ENCODE measurements at regions not wholly inside any gene's neighbourhood (a gene's known extent, or its start where the extent isn't known, plus 50 kb on each side); places are given as distances from the start of the nearest gene placed in this dataset.

GRCh38 chr6:138562691-138563090, 63.4 kb upstream of the NHSL1 start:
- ChIA-PET CTCF (interaction anchor here (1.1 kb wide), 1 partner anchor 446 kb away, joined by 4 read pairs; no protein-coding TSS in a partner anchor), POLR2A (no interaction called here)
- TF ChIP-seq ZNF513 (tag by site-specific recombination; IDR thresholded peaks at IDR 0.05) (no peak), ZNF302 (tag by site-specific recombination; IDR thresholded peaks at IDR 0.05; ENCODE audit: low read depth) (no peak)
- Histone ChIP-seq H3K4me3 (ENCODE audit: low read depth, low read length) (no peak overlapping the region), H3K4me1 (ENCODE audit: control insufficient read depth, insufficient read depth, low read length) (peaks cover 5% of the 10 kb centered on the region), H3K27ac (ENCODE audit: extremely low read depth, low read depth, low read length) (no peak overlapping the region), H3K9me3 (ENCODE audit: control insufficient read depth, insufficient read depth, low read depth, low read length) (no peaks in the 10 kb centered on the region), H3K36me3 (ENCODE audit: control insufficient read depth in 2 of 2, insufficient read depth in 1 of 2, low read length in 2 of 2) (no peaks in the 10 kb centered on the region)

GRCh38 chr6:138563231-138563630, 63.9 kb upstream of the NHSL1 start:
- Histone ChIP-seq H3K4me3 (ENCODE audit: low read depth, low read length) (no peak overlapping the region), H3K27ac (ENCODE audit: extremely low read depth, low read depth, low read length) (no peak overlapping the region), H3K36me3 (ENCODE audit: control insufficient read depth in 2 of 2, insufficient read depth in 1 of 2, low read length in 2 of 2) (no peaks in the 10 kb centered on the region), H3K4me1 (ENCODE audit: control insufficient read depth, insufficient read depth, low read length) (peaks cover 5% of the 10 kb centered on the region), H3K9me3 (ENCODE audit: control insufficient read depth, insufficient read depth, low read depth, low read length) (no peaks in the 10 kb centered on the region)
- no peak for TF ChIP-seq PBX3 (CRISPR knock-in tag; IDR thresholded peaks at IDR 0.05)
- no peak for TF ChIP-seq ZNF549 (tag by site-specific recombination; IDR thresholded peaks at IDR 0.05)
- no peak for TF ChIP-seq ZNF639 (tag by site-specific recombination; IDR thresholded peaks at IDR 0.05)
- CTCF ChIA-PET: interaction anchor here (1.1 kb wide), 1 partner anchor 446 kb away, joined by 4 read pairs; no protein-coding TSS in a partner anchor
- POLR2A ChIA-PET: no interaction called here

GRCh38 chr6:138563650-138564049, 64.4 kb upstream of the NHSL1 start:
- no peak overlapping the region for H3K4me3 ChIP-seq (ENCODE audit: low read depth, low read length)
- TF ChIP-seq ZNF239 (tag by site-specific recombination; IDR thresholded peaks at IDR 0.05) (no peak), ZNF776 (tag by site-specific recombination; IDR thresholded peaks at IDR 0.05; ENCODE audit: borderline replicate concordance) (no peak), ZNF544 (tag by site-specific recombination; IDR thresholded peaks at IDR 0.05) (no peak), ZNF558 (tag by site-specific recombination; IDR thresholded peaks at IDR 0.05) (no peak), KLF8 (tag by site-specific recombination; IDR thresholded peaks at IDR 0.05) (no peak), ZBTB44 (tag by site-specific recombination; IDR thresholded peaks at IDR 0.05) (no peak), ZNF175 (tag by site-specific recombination; IDR thresholded peaks at IDR 0.05) (no peak), ZSCAN4 (tag by site-specific recombination; IDR thresholded peaks at IDR 0.05) (no peak), REPIN1 (tag by site-specific recombination; IDR thresholded peaks at IDR 0.05; ENCODE audit: low read depth) (no peak), ZNF654 (tag by site-specific recombination; IDR thresholded peaks at IDR 0.05; ENCODE audit: low read depth) (no peak)
- ChIA-PET CTCF (interaction anchor here (1.1 kb wide), 1 partner anchor 447 kb away, joined by 4 read pairs; no protein-coding TSS in a partner anchor), POLR2A (no interaction called here)
- no peaks in the 10 kb centered on the region for H3K9me3 ChIP-seq (ENCODE audit: control insufficient read depth, insufficient read depth, low read depth, low read length)
- peaks cover 5% of the 10 kb centered on the region for H3K4me1 ChIP-seq (ENCODE audit: control insufficient read depth, insufficient read depth, low read length)
- H3K36me3 ChIP-seq (ENCODE audit: control insufficient read depth in 2 of 2, insufficient read depth in 1 of 2, low read length in 2 of 2): no peaks in the 10 kb centered on the region
- H3K27ac ChIP-seq (ENCODE audit: extremely low read depth, low read depth, low read length): no peak overlapping the region

All from HEK293 (cell line).